Right lobe of liver (tissue), 6 donors: ENCODE measurements at regions not wholly inside any gene's neighbourhood (a gene's known extent, or its start where the extent isn't known, plus 50 kb on each side); places are given as distances from the start of the nearest gene placed in this dataset.
"Not testable (repeated sequence)": the region's sequence is repeated elsewhere in the genome, so short reads cannot be mapped to it uniquely, and the experiment has no call there.

ENCODE experiments used
- ATAC-seq, 4 donors: fragments of 200-7000 bp; cut with Tn5 transposase; one replicate each; pipeline ENCODE4 v1.9.1; 2020; ENCODE audit warnings: mild to moderate bottlenecking in 4 of 4, moderate library complexity in 4 of 4
- DNase-seq, 3 donors: peaks; one replicate each; pipeline ENCODE4 v3.0.0-alpha.2; 2020
- H3K27ac ChIP-seq, 3 donors: fragments of 200-600 bp; one replicate each; pipeline ENCODE4 v1.8.0; 2022
- H3K27me3 ChIP-seq, 2 donors: fragments of 200-600 bp; one replicate each; pipeline ENCODE4 v1.8.0; 2022
- H3K36me3 ChIP-seq, 4 donors: fragments of 200-600 bp; sonication (generic) in 1 of 4; one replicate each; pipeline versions ENCODE4 v1.5.1 to v1.8.0; 2017 to 2022; ENCODE audit warnings: control low read depth in 1 of 4
- H3K4me1 ChIP-seq, 4 donors: fragments of 200-600 bp; sonication (generic) in 1 of 4; one replicate each; pipeline versions ENCODE4 v1.5.1 to v1.8.0; 2017 to 2022; ENCODE audit warnings: control low read depth in 1 of 4
- H3K4me3 ChIP-seq, 3 donors: fragments of 200-600 bp; one replicate each; pipeline ENCODE4 v1.8.0; 2022
- H3K9me3 ChIP-seq, 4 donors: fragments of 200-600 bp; sonication (generic) in 1 of 4; one replicate each; pipeline versions ENCODE4 v1.5.1 to v1.8.0; 2017 to 2022; ENCODE audit warnings: control low read depth in 1 of 4
- POLR2A ChIP-seq: fragments of 450-650 bp; IDR thresholded peaks from one replicate; pipeline ENCODE4 v1.6.1; 2017; ENCODE audit warnings: antibody characterized with exemption, mild to moderate bottlenecking
- WGBS: methylation state at CpG from one replicate; pipeline ENCODE4 v1.1.6; 2018; ENCODE audit warnings: low coverage, low lambda C conversion rate; ENCODE audit not compliant: insufficient coverage; ENCODE audit errors: missing lambda C conversion rate; 5-methylcytosine and 5-hydroxymethylcytosine counted together
- intact Hi-C, 2 donors: fragments of 100-400 bp; cut with DNase I; formaldehyde crosslinking; loops; one replicate each; pipeline versions ENCODE4 v1.11.2 to v1.14.1; 2022
- TF ChIP-seq, protein P1 (sequence below), 4 donors: fragments of 200-600 bp in 3 of 4; fragments of 450-650 bp in 1 of 4; IDR thresholded peaks; one replicate each; pipeline versions ENCODE4 v1.5.1 to v1.8.0; 2016 to 2022; ENCODE audit warnings: antibody characterized with exemption in 4 of 4, mild to moderate bottlenecking in 2 of 4
- donor health status: DM: no; HTN: yes; CAD: no.
- donor health status: DM: no; HTN: no; CAD: no.
- donor health status: DM: no; HTN: no; CAD: no.
- donor health status: DM: no; HTN: yes; CAD: no.
- donor health status: DM: no; HTN: yes; CAD: no.

DNA sequence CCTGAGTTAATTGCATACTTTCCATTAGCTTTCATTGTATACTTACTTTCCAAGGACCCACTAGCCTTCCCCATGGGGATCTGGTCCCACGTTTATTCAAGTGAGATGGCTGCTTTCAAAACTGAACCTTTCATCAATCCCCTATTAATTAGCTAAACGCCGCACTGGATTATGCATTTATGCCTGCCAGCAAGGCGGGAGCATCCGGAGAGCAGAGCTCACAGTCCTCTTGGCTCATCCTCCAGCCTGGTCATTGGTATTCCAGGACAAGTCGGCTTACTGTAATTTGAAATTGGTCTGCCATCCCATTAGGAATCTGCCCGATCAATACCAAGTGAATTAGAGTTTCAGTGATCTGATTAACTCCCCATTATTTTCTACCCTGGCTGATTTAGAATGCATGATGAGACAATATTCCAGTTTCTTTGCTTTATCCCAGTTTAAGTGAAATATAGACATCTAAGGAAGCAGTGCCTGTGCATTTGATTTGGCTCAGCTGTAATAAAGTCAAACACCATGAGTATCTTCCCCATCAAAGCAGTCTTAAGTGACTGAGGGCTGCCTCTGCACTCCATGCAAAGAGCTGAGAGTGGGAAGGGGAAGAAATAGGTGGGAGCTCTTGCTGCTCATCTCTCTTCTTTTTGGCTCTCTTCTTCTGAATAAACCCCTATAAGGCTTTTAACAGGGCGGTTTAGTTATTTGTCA is 411.4 kb downstream of the GPAT3 start:
- TF ChIP-seq, protein P1, sequence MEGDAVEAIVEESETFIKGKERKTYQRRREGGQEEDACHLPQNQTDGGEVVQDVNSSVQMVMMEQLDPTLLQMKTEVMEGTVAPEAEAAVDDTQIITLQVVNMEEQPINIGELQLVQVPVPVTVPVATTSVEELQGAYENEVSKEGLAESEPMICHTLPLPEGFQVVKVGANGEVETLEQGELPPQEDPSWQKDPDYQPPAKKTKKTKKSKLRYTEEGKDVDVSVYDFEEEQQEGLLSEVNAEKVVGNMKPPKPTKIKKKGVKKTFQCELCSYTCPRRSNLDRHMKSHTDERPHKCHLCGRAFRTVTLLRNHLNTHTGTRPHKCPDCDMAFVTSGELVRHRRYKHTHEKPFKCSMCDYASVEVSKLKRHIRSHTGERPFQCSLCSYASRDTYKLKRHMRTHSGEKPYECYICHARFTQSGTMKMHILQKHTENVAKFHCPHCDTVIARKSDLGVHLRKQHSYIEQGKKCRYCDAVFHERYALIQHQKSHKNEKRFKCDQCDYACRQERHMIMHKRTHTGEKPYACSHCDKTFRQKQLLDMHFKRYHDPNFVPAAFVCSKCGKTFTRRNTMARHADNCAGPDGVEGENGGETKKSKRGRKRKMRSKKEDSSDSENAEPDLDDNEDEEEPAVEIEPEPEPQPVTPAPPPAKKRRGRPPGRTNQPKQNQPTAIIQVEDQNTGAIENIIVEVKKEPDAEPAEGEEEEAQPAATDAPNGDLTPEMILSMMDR (IDR thresholded peaks at IDR 0.05), result no peak
- no peak for TF ChIP-seq POLR2A
- H3K27ac ChIP-seq, result no peak overlapping the region
- no peaks in the 10 kb centered on the region for H3K27me3 ChIP-seq
- H3K4me3 ChIP-seq, result no peak overlapping the region
- no peaks in the 10 kb centered on the region for H3K36me3 ChIP-seq
- no peak for DNase-seq
- no peaks in the 10 kb centered on the region for H3K9me3 ChIP-seq
- WGBS, result 80% methylated on average over 8 of the region's 8 CpGs
- intact Hi-C loops, result no loop called here
- no peaks in the 10 kb centered on the region for H3K4me1 ChIP-seq
- ATAC-seq, result no peak

DNA sequence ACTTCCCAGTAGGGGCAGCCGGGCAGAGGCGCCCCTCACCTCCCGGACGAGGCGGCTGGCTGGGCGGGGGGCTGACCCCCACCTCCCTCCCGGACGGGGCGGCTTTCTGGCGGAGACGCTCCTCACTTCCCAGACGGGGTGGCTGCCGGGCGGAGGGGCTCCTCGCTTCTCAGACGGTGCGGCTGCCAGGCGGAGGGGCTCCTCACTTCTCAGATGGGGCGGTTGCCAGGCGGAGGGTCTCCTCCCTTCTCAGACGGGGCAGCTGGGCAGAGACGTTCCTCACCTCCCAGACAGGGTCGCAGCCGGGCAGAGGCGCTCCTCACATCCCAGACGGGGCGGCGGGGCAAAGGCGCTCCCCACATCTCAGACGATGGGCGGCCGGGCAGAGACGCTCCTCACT is 407.8 kb downstream of the GPAT3 start:
- H3K4me3 ChIP-seq, H3K27ac ChIP-seq, DNase-seq, H3K9me3 ChIP-seq, H3K36me3 ChIP-seq, H3K4me1 ChIP-seq, ATAC-seq, intact Hi-C loops, H3K27me3 ChIP-seq: not testable (repeated sequence)
- WGBS, result 80% methylated on average over 7 of the region's 33 CpGs

DNA sequence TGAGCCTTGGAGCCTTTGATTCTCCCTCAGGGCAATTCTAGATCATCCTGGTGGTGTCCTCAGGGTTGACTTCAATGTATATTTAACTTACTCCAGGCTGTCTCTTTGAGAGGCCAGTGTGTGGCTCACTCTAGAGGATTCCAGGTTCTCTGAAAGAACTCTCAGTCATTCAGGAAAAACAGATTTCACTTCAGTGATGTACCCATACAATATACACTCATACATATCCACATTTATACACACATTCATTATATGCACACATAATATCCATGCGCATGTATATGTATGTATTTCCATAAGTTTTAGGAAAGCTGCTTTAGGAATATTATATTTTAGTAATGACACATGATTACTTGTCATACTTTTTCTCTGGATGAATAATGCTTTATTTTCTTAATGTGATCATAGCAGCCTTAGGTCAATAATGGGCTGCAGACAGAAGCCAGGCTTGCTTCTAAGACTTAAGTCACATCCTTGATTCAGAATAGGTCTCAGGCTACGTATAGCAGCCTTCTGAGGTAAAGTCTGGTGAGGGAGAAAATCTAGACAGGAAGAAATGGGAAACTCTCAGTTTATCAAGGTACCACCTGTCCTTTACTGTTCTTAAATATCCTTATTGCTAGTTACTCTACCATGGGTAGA is 397.0 kb downstream of the GPAT3 start:
- WGBS, result 74% methylated on average over 2 of the region's 2 CpGs
- Histone ChIP-seq H3K36me3 (no peaks in the 10 kb centered on the region), H3K27me3 (no peaks in the 10 kb centered on the region), H3K27ac (no peak overlapping the region), H3K4me3 (no peak overlapping the region), H3K4me1 (no peaks in the 10 kb centered on the region), H3K9me3 (no peaks in the 10 kb centered on the region)
- no peak for DNase-seq
- TF ChIP-seq, protein P1 (IDR thresholded peaks at IDR 0.05), result no peak
- TF ChIP-seq POLR2A, result no peak
- intact Hi-C loops, result no loop called here
- no peak for ATAC-seq

DNA sequence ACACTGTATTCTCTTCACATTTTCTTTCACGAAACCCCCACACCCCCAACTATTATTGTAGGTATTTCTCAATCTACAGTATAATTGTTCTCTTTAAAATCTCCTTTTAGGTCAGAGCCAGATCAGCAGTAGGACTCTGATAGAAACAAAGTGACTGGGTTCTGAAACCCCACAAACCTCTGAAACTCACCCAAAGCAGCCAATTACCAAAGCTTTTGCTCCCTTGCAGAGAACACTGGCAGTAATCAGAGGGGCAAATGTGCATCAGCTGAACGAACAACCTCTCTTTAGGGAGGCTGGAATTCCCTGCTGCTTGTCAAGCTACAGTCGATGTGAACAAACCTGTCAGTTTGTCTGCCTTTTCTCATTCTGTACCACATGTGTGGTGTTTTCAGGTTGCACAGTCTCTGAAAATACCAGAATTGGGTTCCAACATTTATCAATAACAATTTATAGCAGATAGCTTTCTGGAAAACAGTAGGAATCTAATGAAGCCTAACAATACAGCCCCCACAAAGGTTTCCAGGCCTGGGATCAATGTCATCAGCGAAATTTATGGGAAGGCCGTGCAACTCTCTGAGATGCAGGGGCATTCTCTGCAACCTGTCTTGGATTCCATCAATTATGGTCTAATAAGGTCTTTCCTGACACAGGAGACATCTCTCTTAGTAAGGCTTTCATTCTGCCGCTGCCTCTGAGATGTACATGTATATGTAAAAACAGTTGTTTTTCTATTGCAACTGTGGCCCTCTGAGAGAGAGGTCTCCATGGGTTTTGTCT is 395.9 kb downstream of the GPAT3 start:
- WGBS, result 53% methylated on average over 6 of the region's 6 CpGs
- no peak overlapping the region for H3K27ac ChIP-seq
- H3K4me3 ChIP-seq, result no peak overlapping the region
- H3K4me1 ChIP-seq, result no peaks in the 10 kb centered on the region
- H3K27me3 ChIP-seq, result no peaks in the 10 kb centered on the region
- no peak for DNase-seq
- no peaks in the 10 kb centered on the region for H3K36me3 ChIP-seq
- H3K9me3 ChIP-seq, result no peaks in the 10 kb centered on the region
- intact Hi-C loops, result no loop called here
- ATAC-seq, result no peak
- TF ChIP-seq, protein P1 (IDR thresholded peaks at IDR 0.05), result no peak
- TF ChIP-seq POLR2A, result no peak

DNA sequence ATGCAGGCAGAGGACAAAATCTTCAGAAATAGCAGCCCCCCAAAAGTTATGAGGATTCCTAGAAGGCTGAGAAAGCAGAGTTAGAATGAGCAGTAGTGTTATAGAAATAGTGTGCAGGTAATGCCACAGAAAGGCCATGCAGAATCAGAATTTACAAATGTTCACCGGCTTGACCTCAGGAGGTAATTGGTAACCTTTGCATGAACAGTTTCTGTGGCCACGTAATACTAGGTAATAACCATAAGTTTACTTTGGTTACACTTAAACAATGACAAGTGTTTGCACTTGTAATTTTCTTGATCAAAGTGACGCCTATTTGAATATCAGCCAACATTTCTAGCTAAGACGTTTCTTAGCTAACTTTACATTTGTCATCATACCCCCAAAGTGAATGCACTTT is 393.6 kb downstream of the GPAT3 start:
- ATAC-seq, result no peak
- 45% methylated on average over 4 of the region's 4 CpGs for WGBS
- intact Hi-C loops, result no loop called here
- Histone ChIP-seq H3K36me3 (no peaks in the 10 kb centered on the region), H3K4me3 (no peak overlapping the region), H3K4me1 (no peaks in the 10 kb centered on the region), H3K9me3 (no peaks in the 10 kb centered on the region), H3K27ac (no peak overlapping the region), H3K27me3 (no peaks in the 10 kb centered on the region)
- no peak for TF ChIP-seq POLR2A
- TF ChIP-seq, protein P1 (IDR thresholded peaks at IDR 0.05), result no peak
- DNase-seq, result no peak
